ENCODE measurements at regions not wholly inside any gene's neighbourhood (a gene's known extent, or its start where the extent isn't known, plus 50 kb on each side); places are given as distances from the start of the nearest gene placed in this dataset.

GRCh38 chr9:16133556-16134227 lies 580.8 kb downstream of the CCDC171 start:
- peak; percentile 91 to 97 for DNase-seq

- no peak for DNase-seq
Observed at GRCh38 chr9:16134351-16134750, 581.5 kb downstream of the CCDC171 start.

GRCh38 chr9:16135968-16136367 lies 583.1 kb downstream of the CCDC171 start:
- no peak for DNase-seq

- DNase-seq: no peak
Observed at GRCh38 chr9:16136451-16136850, 583.6 kb downstream of the CCDC171 start.

GRCh38 chr9:16136961-16137360 lies 584.1 kb downstream of the CCDC171 start:
- DNase-seq: no peak

- DNase-seq: no peak
Observed at GRCh38 chr9:16138561-16139491, 586.0 kb downstream of the CCDC171 start.

GRCh38 chr9:16139774-16140173 lies 586.9 kb downstream of the CCDC171 start:
- no peak for DNase-seq

GRCh38 chr9:16143310-16143709 lies 590.5 kb downstream of the CCDC171 start:
- no peak for DNase-seq

GRCh38 chr9:16143947-16144890 lies 591.4 kb downstream of the CCDC171 start:
- DNase-seq: no peak

- no peak for DNase-seq
Observed at GRCh38 chr9:16145196-16145950, 592.5 kb downstream of the CCDC171 start.

- DNase-seq: no peak
Observed at GRCh38 chr9:16147726-16148125, 594.9 kb downstream of the CCDC171 start.

- DNase-seq: no peak
Observed at GRCh38 chr9:16150501-16150900, 597.7 kb downstream of the CCDC171 start.

- no peak for DNase-seq
Observed at GRCh38 chr9:16150938-16151650, 598.3 kb downstream of the CCDC171 start.

- peak; percentile 50 to 73 for DNase-seq
Observed at GRCh38 chr9:16152276-16153101, 599.6 kb downstream of the CCDC171 start.

GRCh38 chr9:16153221-16153620 lies 600.4 kb downstream of the CCDC171 start:
- no peak for DNase-seq

GRCh38 chr9:16153741-16154140 lies 600.9 kb downstream of the CCDC171 start:
- DNase-seq: no peak

- DNase-seq: peak in 1 of 2 experiments; percentile 87
Observed at GRCh38 chr9:16154521-16155078, 601.8 kb downstream of the CCDC171 start.

GRCh38 chr9:16155878-16156277 lies 603.0 kb downstream of the CCDC171 start:
- DNase-seq: no peak

- DNase-seq: peak; percentile 34 to 60
Observed at GRCh38 chr9:16157216-16157615, 604.4 kb downstream of the CCDC171 start.

- DNase-seq: no peak
Observed at GRCh38 chr9:16157651-16158050, 604.8 kb downstream of the CCDC171 start.

Measured in NCI-H526 (cell line).